Sigmoid colon (tissue), 3 donors: ENCODE measurements at regions not wholly inside any gene's neighbourhood (a gene's known extent, or its start where the extent isn't known, plus 50 kb on each side); places are given as distances from the start of the nearest gene placed in this dataset.

Source experiments
- POLR2A ChIP-seq, 2 donors: fragments of 450-650 bp; IDR thresholded peaks; one replicate each; pipeline ENCODE4 v1.6.1; 2016; ENCODE audit warnings: antibody characterized with exemption in 2 of 2, mild to moderate bottlenecking in 2 of 2, moderate library complexity in 2 of 2
- TF ChIP-seq, protein P1 (sequence below), 4 experiments: fragments of 450-650 bp in 3 of 4; fragments of 200-600 bp in 1 of 4; IDR thresholded peaks; one replicate each; pipeline ENCODE4 v1.5.1; 2016 to 2019; ENCODE audit warnings: antibody characterized with exemption in 4 of 4, mild to moderate bottlenecking in 3 of 4, moderate library complexity in 2 of 4

DNA sequence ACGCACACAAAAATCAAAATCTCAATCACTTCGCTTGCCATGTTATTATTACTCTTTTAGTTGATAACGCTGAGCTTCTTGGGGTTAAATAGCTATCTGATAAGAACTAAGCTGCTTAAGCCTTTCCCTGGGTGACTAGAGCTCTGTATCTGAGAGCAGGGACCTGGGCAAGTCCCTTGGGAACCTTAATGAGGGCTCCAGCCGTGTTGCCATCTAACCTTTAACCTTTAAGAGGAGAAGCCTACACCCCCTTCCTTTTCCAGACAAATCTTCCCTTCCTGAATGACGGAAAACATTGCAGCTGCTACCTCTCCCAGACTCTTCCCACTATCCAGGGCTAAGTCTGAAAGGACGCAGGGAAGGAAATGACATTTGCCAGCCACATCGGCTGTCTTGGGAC lies 216.5 kb upstream of the RAI14 start:
- TF ChIP-seq, protein P1, sequence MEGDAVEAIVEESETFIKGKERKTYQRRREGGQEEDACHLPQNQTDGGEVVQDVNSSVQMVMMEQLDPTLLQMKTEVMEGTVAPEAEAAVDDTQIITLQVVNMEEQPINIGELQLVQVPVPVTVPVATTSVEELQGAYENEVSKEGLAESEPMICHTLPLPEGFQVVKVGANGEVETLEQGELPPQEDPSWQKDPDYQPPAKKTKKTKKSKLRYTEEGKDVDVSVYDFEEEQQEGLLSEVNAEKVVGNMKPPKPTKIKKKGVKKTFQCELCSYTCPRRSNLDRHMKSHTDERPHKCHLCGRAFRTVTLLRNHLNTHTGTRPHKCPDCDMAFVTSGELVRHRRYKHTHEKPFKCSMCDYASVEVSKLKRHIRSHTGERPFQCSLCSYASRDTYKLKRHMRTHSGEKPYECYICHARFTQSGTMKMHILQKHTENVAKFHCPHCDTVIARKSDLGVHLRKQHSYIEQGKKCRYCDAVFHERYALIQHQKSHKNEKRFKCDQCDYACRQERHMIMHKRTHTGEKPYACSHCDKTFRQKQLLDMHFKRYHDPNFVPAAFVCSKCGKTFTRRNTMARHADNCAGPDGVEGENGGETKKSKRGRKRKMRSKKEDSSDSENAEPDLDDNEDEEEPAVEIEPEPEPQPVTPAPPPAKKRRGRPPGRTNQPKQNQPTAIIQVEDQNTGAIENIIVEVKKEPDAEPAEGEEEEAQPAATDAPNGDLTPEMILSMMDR (IDR thresholded peaks at IDR 0.05) = no peak
- no peak for TF ChIP-seq POLR2A (IDR thresholded peaks at IDR 0.05)
